ENCODE measurements at regions not wholly inside any gene's neighbourhood (a gene's known extent, or its start where the extent isn't known, plus 50 kb on each side); places are given as distances from the start of the nearest gene placed in this dataset.

GRCh38 chr1:224054611-224055010 is 59.3 kb upstream of the FBXO28 start:
- TF ChIP-seq CTCF (IDR thresholded peaks at IDR 0.05 in 4 of 5, conservative IDR thresholded peaks at IDR 0.05 in 1 of 5), result no peak
- TF ChIP-seq POLR2A (IDR thresholded peaks at IDR 0.05), result no peak

All from gastrocnemius medialis (tissue), 4 donors.